GM12878 (cell line): ENCODE measurements at regions not wholly inside any gene's neighbourhood (a gene's known extent, or its start where the extent isn't known, plus 50 kb on each side); places are given as distances from the start of the nearest gene placed in this dataset.

ENCODE experiments used
- CHD2 ChIP-seq: IDR thresholded peaks from 2 replicates; pipeline ENCODE4 v1.6.1; 2011; ENCODE audit warnings: low read depth, low read length, improper control_type of control experiment, borderline replicate concordance
- CTCF ChIP-seq, 3 experiments: IDR thresholded peaks in 2 of 3; conservative IDR thresholded peaks in 1 of 3; 2 replicates each; pipeline ENCODE4 v1.5.1; 2011; ENCODE audit warnings: low read depth in 3 of 3, low read length in 3 of 3, mild to moderate bottlenecking in 3 of 3, control low read depth in 2 of 3, moderate library complexity in 2 of 3, inconsistent platforms in 1 of 3, mixed read lengths in 1 of 3; ENCODE audit not compliant: control insufficient read depth in 2 of 3, insufficient read depth in 1 of 3; ENCODE audit errors: extremely low read depth in 1 of 3
- EGR1 ChIP-seq, 2 experiments: IDR thresholded peaks; 1 replicate in 1 of 2; 2 replicates in 1 of 2; pipeline ENCODE4 v1.6.1; 2011 to 2012; ENCODE audit warnings: low read depth in 2 of 2, low read length in 2 of 2, borderline replicate concordance in 1 of 2, mild to moderate bottlenecking in 1 of 2, moderate library complexity in 1 of 2
- JUNB ChIP-seq: IDR thresholded peaks from 2 replicates; pipeline ENCODE4 v1.6.1; 2016; ENCODE audit warnings: antibody characterized with exemption, mild to moderate bottlenecking
- RAD21 ChIP-seq: IDR thresholded peaks from 2 replicates; pipeline ENCODE4 v1.6.1; 2011; ENCODE audit warnings: mild to moderate bottlenecking, low read depth, low read length, moderate library complexity; ENCODE audit not compliant: insufficient read depth
- REST ChIP-seq: IDR thresholded peaks from 2 replicates; pipeline ENCODE4 v1.6.1; 2012; ENCODE audit warnings: mild to moderate bottlenecking, low read depth, low read length
- SP1 ChIP-seq: IDR thresholded peaks from one replicate; pipeline ENCODE4 v1.6.1; 2011; ENCODE audit warnings: low read depth, low read length
- USF2 ChIP-seq: IDR thresholded peaks from 2 replicates; pipeline ENCODE4 v1.6.1; 2011; ENCODE audit warnings: low read depth, low read length, improper control_type of control experiment, borderline replicate concordance
- YY1 ChIP-seq: IDR thresholded peaks from 2 replicates; pipeline ENCODE4 v1.6.1; 2011; ENCODE audit warnings: low read depth, mild to moderate bottlenecking, low read length
- ZBTB33 ChIP-seq: fragments of 450-650 bp; IDR thresholded peaks from 2 replicates; pipeline ENCODE4 v1.6.1; 2017; ENCODE audit warnings: mild to moderate bottlenecking
- ZNF207 ChIP-seq: fragments of 450-650 bp; IDR thresholded peaks from 2 replicates; pipeline ENCODE4 v1.6.1; 2014; ENCODE audit warnings: antibody characterized with exemption, mild to moderate bottlenecking, borderline replicate concordance
- ZNF687 ChIP-seq: fragments of 450-650 bp; IDR thresholded peaks from 2 replicates; pipeline ENCODE4 v1.6.1; 2017; ENCODE audit warnings: mild to moderate bottlenecking, moderate library complexity

GRCh38 chrX:35090801-35091200, 148.2 kb downstream of the FAM47B start:
- TF ChIP-seq RAD21: no peak
- no peak for TF ChIP-seq JUNB
- no peak for TF ChIP-seq ZNF207
- no peak for TF ChIP-seq REST
- TF ChIP-seq ZNF687: no peak
- TF ChIP-seq CTCF (IDR thresholded peaks at IDR 0.05 in 2 of 3, conservative IDR thresholded peaks at IDR 0.05 in 1 of 3; ENCODE audit: control insufficient read depth in 2 of 3, extremely low read depth in 1 of 3, insufficient read depth in 1 of 3, low read depth in 3 of 3, low read length in 3 of 3): no peak
- no peak for TF ChIP-seq USF2
- no peak for TF ChIP-seq CHD2
- no peak for TF ChIP-seq EGR1 (IDR thresholded peaks at IDR 0.05; ENCODE audit: borderline replicate concordance in 1 of 2, low read depth in 2 of 2, low read length in 2 of 2)
- TF ChIP-seq ZBTB33: no peak
- no peak for TF ChIP-seq YY1
- no peak for TF ChIP-seq SP1
